ENCODE measurements at regions not wholly inside any gene's neighbourhood (a gene's known extent, or its start where the extent isn't known, plus 50 kb on each side); places are given as distances from the start of the nearest gene placed in this dataset.

- no peak for DNase-seq (ENCODE audit: extremely low read depth, low read depth)
- no peak for TF ChIP-seq CTCF (IDR thresholded peaks at IDR 0.05; ENCODE audit: low read depth, low read length)
Measured at GRCh38 chr2:66830881-66831280, 396.0 kb downstream of the MEIS1 start.

GRCh38 chr2:66832646-66833435, 397.9 kb downstream of the MEIS1 start:
- DNase-seq (ENCODE audit: extremely low read depth, low read depth), result no peak
- TF ChIP-seq CTCF (IDR thresholded peaks at IDR 0.05; ENCODE audit: low read depth, low read length), result no peak

DNA sequence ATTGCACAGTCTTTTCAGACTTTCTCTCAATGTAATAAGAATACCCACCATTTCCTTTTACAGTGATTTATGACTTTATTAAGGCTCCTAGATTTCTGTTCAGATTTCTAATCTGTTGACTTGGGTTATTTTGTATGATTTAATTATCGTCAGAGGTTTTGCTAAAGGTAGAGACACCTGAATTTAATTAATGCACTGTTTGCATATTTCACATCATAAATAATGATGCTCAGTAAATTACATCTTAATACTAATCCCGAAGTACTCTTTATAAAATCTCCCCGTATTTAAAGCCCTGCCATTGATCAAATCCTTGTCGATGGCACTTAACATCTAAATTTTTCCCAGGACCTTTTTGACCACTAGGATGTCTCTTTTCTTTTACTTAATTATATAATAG, 399.9 kb downstream of the MEIS1 start:
- no peak for DNase-seq (ENCODE audit: extremely low read depth, low read depth)
- no peak for TF ChIP-seq CTCF (IDR thresholded peaks at IDR 0.05; ENCODE audit: low read depth, low read length)

GRCh38 chr2:66836851-66837250, 401.9 kb downstream of the MEIS1 start:
- no peak for DNase-seq (ENCODE audit: extremely low read depth, low read depth)
- no peak for TF ChIP-seq CTCF (IDR thresholded peaks at IDR 0.05; ENCODE audit: low read depth, low read length)

GRCh38 chr2:66839551-66840320, 404.8 kb downstream of the MEIS1 start:
- TF ChIP-seq CTCF (IDR thresholded peaks at IDR 0.05; ENCODE audit: low read depth, low read length), result no peak
- DNase-seq (ENCODE audit: extremely low read depth, low read depth), result peak; percentile 88

GRCh38 chr2:66840321-66841002, 405.5 kb downstream of the MEIS1 start:
- DNase-seq (ENCODE audit: extremely low read depth, low read depth), result peak; percentile 36
- TF ChIP-seq CTCF (IDR thresholded peaks at IDR 0.05; ENCODE audit: low read depth, low read length), result no peak

DNA sequence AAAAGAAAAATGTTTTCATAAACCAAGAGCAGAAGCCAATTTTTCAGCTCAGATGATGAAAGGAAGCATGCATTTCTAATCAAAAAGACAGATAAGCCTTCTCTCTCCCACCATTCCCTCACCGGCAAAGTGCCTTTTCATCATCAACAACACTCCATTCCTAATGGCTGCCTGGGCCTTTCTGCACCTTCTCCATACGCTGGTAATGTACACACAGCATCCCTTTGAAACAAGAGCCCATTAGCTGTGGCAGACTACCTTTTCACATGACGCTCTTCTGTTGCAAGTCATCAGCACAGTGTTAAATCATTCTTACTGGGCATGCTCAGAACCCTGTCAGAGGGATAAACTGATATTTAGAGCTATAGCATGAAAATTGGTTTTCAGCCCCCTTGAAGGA, 408.9 kb downstream of the MEIS1 start:
- TF ChIP-seq CTCF (IDR thresholded peaks at IDR 0.05; ENCODE audit: low read depth, low read length), result no peak
- no peak for DNase-seq (ENCODE audit: extremely low read depth, low read depth)
